B cell (primary cell): ENCODE measurements at regions not wholly inside any gene's neighbourhood (a gene's known extent, or its start where the extent isn't known, plus 50 kb on each side); places are given as distances from the start of the nearest gene placed in this dataset.

ENCODE experiments used
- EZH2 ChIP-seq: IDR thresholded peaks from 2 replicates; pipeline ENCODE4 v1.6.1; 2012; ENCODE audit warnings: borderline replicate concordance, low read depth, mild to moderate bottlenecking, moderate library complexity, low read length; ENCODE audit not compliant: insufficient read depth, poor library complexity, severe bottlenecking
- TF ChIP-seq, protein P1 (sequence below): fragments of 200-600 bp; IDR thresholded peaks from one replicate; pipeline ENCODE4 v1.8.0; 2022; ENCODE audit warnings: antibody characterized with exemption, mild to moderate bottlenecking

- TF ChIP-seq, protein P1, sequence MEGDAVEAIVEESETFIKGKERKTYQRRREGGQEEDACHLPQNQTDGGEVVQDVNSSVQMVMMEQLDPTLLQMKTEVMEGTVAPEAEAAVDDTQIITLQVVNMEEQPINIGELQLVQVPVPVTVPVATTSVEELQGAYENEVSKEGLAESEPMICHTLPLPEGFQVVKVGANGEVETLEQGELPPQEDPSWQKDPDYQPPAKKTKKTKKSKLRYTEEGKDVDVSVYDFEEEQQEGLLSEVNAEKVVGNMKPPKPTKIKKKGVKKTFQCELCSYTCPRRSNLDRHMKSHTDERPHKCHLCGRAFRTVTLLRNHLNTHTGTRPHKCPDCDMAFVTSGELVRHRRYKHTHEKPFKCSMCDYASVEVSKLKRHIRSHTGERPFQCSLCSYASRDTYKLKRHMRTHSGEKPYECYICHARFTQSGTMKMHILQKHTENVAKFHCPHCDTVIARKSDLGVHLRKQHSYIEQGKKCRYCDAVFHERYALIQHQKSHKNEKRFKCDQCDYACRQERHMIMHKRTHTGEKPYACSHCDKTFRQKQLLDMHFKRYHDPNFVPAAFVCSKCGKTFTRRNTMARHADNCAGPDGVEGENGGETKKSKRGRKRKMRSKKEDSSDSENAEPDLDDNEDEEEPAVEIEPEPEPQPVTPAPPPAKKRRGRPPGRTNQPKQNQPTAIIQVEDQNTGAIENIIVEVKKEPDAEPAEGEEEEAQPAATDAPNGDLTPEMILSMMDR, result no peak
- TF ChIP-seq EZH2, result no peak
Observed at GRCh38 chr20:58043236-58044140, 185.0 kb downstream of the ANKRD60 start.
